ENCODE measurements at regions not wholly inside any gene's neighbourhood (a gene's known extent, or its start where the extent isn't known, plus 50 kb on each side); places are given as distances from the start of the nearest gene placed in this dataset.

DNA sequence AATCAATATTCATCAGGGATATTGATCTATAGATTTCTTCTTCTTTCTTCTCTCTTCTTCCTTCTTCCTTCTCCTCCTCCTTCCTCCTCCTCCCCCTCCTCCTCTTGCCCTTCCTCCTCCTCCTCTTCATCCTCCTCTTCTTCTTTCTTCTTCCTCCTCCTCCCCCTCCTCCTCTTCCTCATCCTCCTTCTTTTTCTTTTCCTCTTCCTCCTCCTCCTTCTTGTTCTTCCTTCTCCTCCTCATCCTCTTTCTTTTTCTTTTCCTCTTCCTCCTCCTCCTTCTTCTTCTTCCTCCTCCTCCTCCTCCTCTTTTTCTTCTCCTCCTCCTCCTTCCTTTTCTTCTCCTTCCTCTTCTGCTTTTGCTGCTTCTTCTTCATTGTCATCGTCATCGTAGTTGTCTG lies 52.4 kb upstream of the SERINC1 start:
- H3K36me3 Mint-ChIP-seq = no peaks in the 10 kb centered on the region
- ATAC-seq (replicated peaks) (no peak), DNase-seq (no peak)
- no peak overlapping the region for H3K27ac Mint-ChIP-seq
- no peak overlapping the region for H3K4me3 Mint-ChIP-seq
- no peaks in the 10 kb centered on the region for H3K4me1 Mint-ChIP-seq
- H3K9me3 Mint-ChIP-seq = peaks cover 0 to 7% of the 10 kb centered on the region in 2 donors
- peaks cover 24 to 30% of the 10 kb centered on the region in 2 donors for H3K27me3 Mint-ChIP-seq

DNA sequence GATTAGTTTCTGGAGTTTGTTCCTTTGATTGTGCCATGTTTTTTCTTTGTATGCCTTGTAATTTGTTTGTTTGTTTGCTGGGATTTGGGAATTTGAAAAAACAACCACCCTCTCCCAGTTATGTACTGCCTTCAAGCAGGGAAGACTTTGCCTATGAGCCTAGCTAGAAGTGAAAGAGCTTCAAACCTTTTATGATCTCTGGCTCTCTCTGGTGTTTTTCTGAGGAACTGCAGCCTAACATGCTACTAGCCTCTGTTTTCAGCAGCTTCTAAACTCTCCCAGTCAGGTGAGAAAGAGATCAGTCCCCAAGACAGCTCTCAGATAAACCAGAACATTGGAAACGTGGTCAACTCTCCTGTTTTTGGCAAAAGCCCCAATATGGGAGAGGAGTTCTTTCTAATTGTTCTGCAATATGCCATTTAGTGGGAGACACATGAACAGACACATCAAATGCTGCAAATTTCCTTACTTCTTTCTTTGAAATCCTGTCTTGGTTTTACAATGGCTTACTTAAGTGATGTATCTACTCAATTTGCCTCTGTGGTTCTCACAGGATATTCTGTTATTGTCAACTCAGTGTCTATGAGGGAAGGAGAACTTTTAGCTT lies 58.9 kb upstream of the SERINC1 start:
- peak; percentile 28 for DNase-seq
- H3K4me3 Mint-ChIP-seq = no peak overlapping the region
- H3K4me1 Mint-ChIP-seq = peaks cover 0 to 1% of the 10 kb centered on the region in 2 donors
- peaks cover 20 to 30% of the 10 kb centered on the region in 2 donors for H3K27me3 Mint-ChIP-seq
- no peak overlapping the region for H3K27ac Mint-ChIP-seq
- no peaks in the 10 kb centered on the region for H3K36me3 Mint-ChIP-seq
- ATAC-seq (replicated peaks) = peak; percentile 82 to 85
- H3K9me3 Mint-ChIP-seq = no peaks in the 10 kb centered on the region

DNA sequence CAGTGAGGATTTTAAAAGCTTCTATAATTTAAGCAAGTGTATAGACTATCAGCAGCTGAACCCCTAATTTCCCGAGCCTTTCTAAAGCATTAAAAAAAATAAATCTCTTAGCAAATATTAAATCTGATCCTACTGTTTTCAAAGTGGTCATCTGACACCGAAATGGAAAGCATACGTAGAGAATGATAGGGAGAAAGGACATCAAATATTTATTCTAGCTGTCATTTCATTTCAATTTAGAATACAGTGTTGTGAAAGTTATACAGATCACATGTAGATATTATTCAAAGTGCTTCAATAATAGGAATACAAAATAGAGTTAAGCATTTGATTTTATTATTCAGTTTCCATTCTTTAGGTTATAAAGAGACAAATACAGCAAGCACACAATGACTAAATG lies 61.9 kb upstream of the PKIB start:
- Mint-ChIP-seq H3K9me3 (no peaks in the 10 kb centered on the region), H3K27ac (no peak overlapping the region)

DNA sequence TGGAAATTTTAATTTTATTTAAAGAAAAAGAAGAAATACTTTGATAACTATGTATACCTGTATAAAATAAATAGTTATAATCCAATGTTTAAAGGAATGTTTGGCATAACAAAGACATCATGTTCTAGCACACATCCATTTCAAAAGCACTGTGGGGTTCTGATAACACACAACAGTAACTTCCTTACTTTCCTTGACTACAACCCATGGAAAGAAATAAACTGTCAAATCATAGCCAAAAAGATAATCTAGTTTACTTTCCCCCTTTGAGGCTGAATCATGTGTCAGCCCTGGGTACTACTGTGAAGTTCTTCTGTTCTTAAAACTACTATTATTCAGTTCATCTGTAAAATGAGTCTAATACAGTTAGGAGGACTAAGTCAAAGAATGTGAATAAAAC lies 61.4 kb upstream of the PKIB start:
- Mint-ChIP-seq H3K9me3 (no peaks in the 10 kb centered on the region), H3K4me3 (no peak overlapping the region), H3K36me3 (no peaks in the 10 kb centered on the region), H3K27ac (no peak overlapping the region), H3K27me3 (peaks cover 4 to 5% of the 10 kb centered on the region in 2 donors), H3K4me1 (no peaks in the 10 kb centered on the region)
- ATAC-seq (replicated peaks) = no peak
- no peak for DNase-seq

More for the DNA sequence above, 61.9 kb upstream of the PKIB start:
- ATAC-seq (replicated peaks) (no peak), DNase-seq (no peak)
- no peaks in the 10 kb centered on the region for H3K4me1 Mint-ChIP-seq
- H3K36me3 Mint-ChIP-seq = no peaks in the 10 kb centered on the region
- H3K27me3 Mint-ChIP-seq = peaks cover 4 to 5% of the 10 kb centered on the region in 2 donors
- H3K4me3 Mint-ChIP-seq = no peak overlapping the region

DNA sequence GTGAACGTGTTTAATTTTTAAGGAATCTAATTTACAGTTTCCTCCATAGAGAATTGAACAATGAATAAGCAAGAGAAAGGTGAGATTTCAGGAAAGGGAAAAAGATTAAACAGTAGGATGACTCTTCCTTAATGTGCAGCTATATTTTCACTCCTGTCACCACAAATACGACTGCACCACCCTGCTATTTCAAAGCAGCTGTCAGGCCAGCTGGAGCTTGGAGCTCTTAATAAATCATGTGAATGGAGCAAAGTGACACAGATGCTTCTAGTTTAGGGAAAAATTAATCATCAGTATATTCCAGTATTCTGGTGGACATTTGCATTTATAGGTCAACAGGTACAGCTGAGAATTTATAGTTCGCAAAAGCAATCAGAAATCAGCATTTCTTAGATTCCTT lies 56.5 kb upstream of the PKIB start:
- H3K36me3 Mint-ChIP-seq = no peaks in the 10 kb centered on the region
- H3K27ac Mint-ChIP-seq = no peak overlapping the region

DNA sequence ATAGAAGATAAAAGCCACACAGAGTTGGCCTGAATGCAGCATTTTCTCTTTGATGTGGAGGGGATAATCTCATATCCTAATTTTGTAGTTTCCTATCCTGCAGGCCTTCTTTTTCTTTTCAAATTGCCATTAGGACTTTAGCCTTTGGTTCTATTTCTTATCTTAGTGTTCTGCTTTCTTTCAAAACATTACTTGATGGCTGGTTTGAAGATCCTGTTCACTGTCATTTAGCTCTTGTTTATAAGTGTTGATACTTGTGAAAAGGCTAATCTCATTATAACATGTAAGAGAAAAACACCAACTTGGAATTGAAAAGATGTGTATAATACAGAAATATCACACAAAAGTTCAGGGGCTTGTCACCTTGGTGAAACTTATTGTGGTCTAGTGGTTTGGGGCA lies 54.6 kb upstream of the PKIB start:
- Mint-ChIP-seq H3K27me3 (peaks cover 0 to 5% of the 10 kb centered on the region in 2 donors), H3K4me3 (no peak overlapping the region), H3K4me1 (no peaks in the 10 kb centered on the region), H3K36me3 (no peaks in the 10 kb centered on the region), H3K9me3 (peaks cover 4 to 6% of the 10 kb centered on the region in 2 donors), H3K27ac (no peak overlapping the region)
- ATAC-seq (replicated peaks) = no peak
- no peak for DNase-seq

More for the DNA sequence above, 56.5 kb upstream of the PKIB start:
- Mint-ChIP-seq H3K27me3 (peaks cover 0 to 5% of the 10 kb centered on the region in 2 donors), H3K9me3 (peaks cover under 1% of the 10 kb centered on the region in 2 donors), H3K4me3 (no peak overlapping the region), H3K4me1 (no peaks in the 10 kb centered on the region)
- DNase-seq = no peak
- no peak for ATAC-seq (replicated peaks)

DNA sequence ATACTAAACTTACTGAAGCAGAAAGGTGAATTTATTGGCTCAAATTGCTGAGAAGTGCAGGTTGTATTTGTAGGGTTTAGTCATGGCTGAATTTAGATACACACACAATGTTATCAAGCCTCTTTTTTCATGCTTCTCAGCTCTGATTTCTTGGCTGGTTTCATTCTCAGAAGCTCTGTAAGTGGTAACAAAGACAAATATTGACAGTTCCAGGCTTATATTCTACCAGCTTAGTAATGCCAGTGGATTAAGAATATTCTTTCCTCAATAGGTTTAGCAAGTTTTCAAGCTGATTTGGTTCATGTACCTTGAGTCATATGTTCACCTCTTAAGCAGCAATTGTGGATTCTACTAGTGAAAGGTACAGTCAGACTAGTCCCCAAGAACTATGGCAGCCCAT lies 52.1 kb upstream of the PKIB start:
- Mint-ChIP-seq H3K27me3 (peaks cover 0 to 2% of the 10 kb centered on the region in 2 donors), H3K27ac (no peak overlapping the region), H3K9me3 (peaks cover 15 to 20% of the 10 kb centered on the region in 2 donors), H3K36me3 (no peaks in the 10 kb centered on the region), H3K4me3 (no peak overlapping the region), H3K4me1 (no peaks in the 10 kb centered on the region)
- no peak for DNase-seq
- ATAC-seq (replicated peaks) = no peak
